IMR-90 (cell line): ENCODE measurements at regions not wholly inside any gene's neighbourhood (a gene's known extent, or its start where the extent isn't known, plus 50 kb on each side); places are given as distances from the start of the nearest gene placed in this dataset.

ENCODE experiments used
- ATAC-seq: fragments of 200-7000 bp; cut with Tn5 transposase; 2 replicates; pipeline ENCODE4 v1.9.1; 2020; ENCODE audit warnings: low read depth, mild to moderate bottlenecking, moderate library complexity
- BruUV-seq: library from RNA; stranded (reverse); fragments of 400-500 nt; replicated peaks from 2 replicates; lab custom pipeline; 2021; lab: Mats Ljungman, UMichigan
- CTCF ChIA-PET: fragments of 300-600 bp; formaldehyde crosslinking; extraction: SDS; loops from one replicate; lab custom pipeline; 2021; ENCODE audit warnings: antibody characterized with exemption; lab: Yijun Ruan, JAX
- POLR2A ChIA-PET: fragments of 300-600 bp; sonication (Branson Sonifier 250); formaldehyde crosslinking; loops from one replicate; lab custom pipeline; 2022; ENCODE audit warnings: antibody characterized with exemption; ENCODE audit not compliant: unreplicated experiment; lab: Charles Lee
- DNase-seq: peaks from one replicate; pipeline ENCODE4 v3.0.0; 2013
- H2AFZ ChIP-seq: replicated peaks from 2 replicates; pipeline ENCODE3; 2013; ENCODE audit warnings: low read length, mild to moderate bottlenecking; ENCODE audit not compliant: poor library complexity
- H2AK5ac ChIP-seq: 2 replicates; pipeline ENCODE4 v1.6.1; 2013; ENCODE audit warnings: low read depth, low read length, inconsistent platforms
- H2AK9ac ChIP-seq: replicated peaks from 2 replicates; pipeline ENCODE3; 2013; ENCODE audit warnings: mild to moderate bottlenecking, low read depth, low read length, moderate library complexity; ENCODE audit not compliant: poor library complexity
- H2BK120ac ChIP-seq: 2 replicates; pipeline ENCODE4 v1.6.1; 2013; ENCODE audit warnings: low read depth, low read length, inconsistent platforms
- H2BK15ac ChIP-seq: 3 replicates; pipeline ENCODE4 v1.6.1; 2013; ENCODE audit warnings: low read depth, low read length, inconsistent platforms
- H2BK20ac ChIP-seq: 2 replicates; pipeline ENCODE4 v1.6.1; 2013; ENCODE audit warnings: low read depth, mild to moderate bottlenecking, inconsistent platforms, low read length, moderate library complexity
- H2BK5ac ChIP-seq: 2 replicates; pipeline ENCODE4 v1.6.1; 2013; ENCODE audit warnings: mild to moderate bottlenecking, low read depth, low read length, inconsistent platforms; ENCODE audit not compliant: poor library complexity, severe bottlenecking
- H3K14ac ChIP-seq: replicated peaks from 2 replicates; pipeline ENCODE4 v1.6.1; 2013; ENCODE audit warnings: low read depth, low read length, inconsistent platforms
- H3K18ac ChIP-seq: 2 replicates; pipeline ENCODE4 v1.6.1; 2013; ENCODE audit warnings: low read depth, low read length, control low read depth
- H3K23ac ChIP-seq: 2 replicates; pipeline ENCODE4 v1.6.1; 2013; ENCODE audit warnings: low read depth, low read length, inconsistent platforms
- H3K27ac ChIP-seq: 2 replicates; pipeline ENCODE4 v1.5.1; 2013; ENCODE audit warnings: mild to moderate bottlenecking, control low read depth, low read length; ENCODE audit not compliant: insufficient read depth
- H3K27me3 ChIP-seq: 2 replicates; pipeline ENCODE4 v1.6.1; 2013; ENCODE audit warnings: low read length; ENCODE audit not compliant: control insufficient read depth, insufficient read depth
- H3K36me3 ChIP-seq: 2 replicates; pipeline ENCODE4 v1.6.1; 2013; ENCODE audit warnings: low read length, mixed read lengths; ENCODE audit not compliant: control insufficient read depth, insufficient read depth
- H3K4ac ChIP-seq: 2 replicates; pipeline ENCODE4 v1.6.1; 2013; ENCODE audit warnings: low read depth, low read length, inconsistent platforms
- H3K4me1 ChIP-seq: 2 replicates; pipeline ENCODE4 v1.6.1; 2013; ENCODE audit warnings: low read length, mixed read lengths; ENCODE audit not compliant: control insufficient read depth, insufficient read depth
- H3K4me2 ChIP-seq: 2 replicates; pipeline ENCODE4 v1.6.1; 2013; ENCODE audit warnings: low read depth, mild to moderate bottlenecking, control low read depth, low read length, moderate library complexity
- H3K4me3 ChIP-seq: 2 replicates; pipeline ENCODE4 v1.5.1; 2013; ENCODE audit warnings: low read depth, mild to moderate bottlenecking, control low read depth, low read length, moderate library complexity; ENCODE audit not compliant: insufficient read depth
- H3K56ac ChIP-seq: 2 replicates; pipeline ENCODE4 v1.6.1; 2013; ENCODE audit warnings: low read length, inconsistent platforms; ENCODE audit not compliant: insufficient read depth; ENCODE audit errors: extremely low read depth
- H3K79me1 ChIP-seq, 2 experiments: 2 replicates each; pipeline ENCODE4 v1.6.1; 2013; ENCODE audit warnings: low read length in 2 of 2, inconsistent platforms in 1 of 2, low read depth in 1 of 2
- H3K9ac ChIP-seq: 2 replicates; pipeline ENCODE4 v1.6.1; 2013; ENCODE audit warnings: low read depth, low read length, control low read depth
- H3K9me1 ChIP-seq: 2 replicates; pipeline ENCODE4 v1.6.1; 2013; ENCODE audit warnings: low read length, inconsistent platforms; ENCODE audit not compliant: insufficient read depth
- H3K9me3 ChIP-seq: 2 replicates; pipeline ENCODE4 v1.6.1; 2013; ENCODE audit warnings: low read length; ENCODE audit not compliant: control insufficient read depth, insufficient read depth
- H4K20me1 ChIP-seq: 2 replicates; pipeline ENCODE4 v1.6.1; 2013; ENCODE audit warnings: low read length, inconsistent platforms; ENCODE audit not compliant: insufficient read depth
- H4K5ac ChIP-seq: 2 replicates; pipeline ENCODE4 v1.6.1; 2013; ENCODE audit warnings: mild to moderate bottlenecking, low read depth, low read length, control low read depth
- H4K8ac ChIP-seq, 2 experiments: 2 replicates each; pipeline ENCODE4 v1.6.1; 2013; ENCODE audit warnings: low read depth in 2 of 2, low read length in 2 of 2, control low read depth in 1 of 2, inconsistent platforms in 1 of 2
- H4K91ac ChIP-seq: 2 replicates; pipeline ENCODE4 v1.6.1; 2013; ENCODE audit warnings: low read depth, low read length, inconsistent platforms; ENCODE audit not compliant: insufficient read depth
- CEBPB ChIP-seq: IDR thresholded peaks from 2 replicates; pipeline ENCODE4 v1.6.1; 2012; ENCODE audit warnings: low read depth, low read length, improper control_type of control experiment
- CHD1 ChIP-seq: IDR thresholded peaks from 2 replicates; pipeline ENCODE4 v1.6.1; 2012; ENCODE audit warnings: low read depth, low read length, improper control_type of control experiment
- FOS ChIP-seq: fragments of 150-350 bp; IDR thresholded peaks from 2 replicates; pipeline ENCODE4 v1.6.1; 2016; ENCODE audit warnings: low read depth, low read length
- MAFK ChIP-seq: IDR thresholded peaks from 2 replicates; pipeline ENCODE4 v1.6.1; 2012; ENCODE audit warnings: low read depth, low read length, improper control_type of control experiment
- MAZ ChIP-seq: IDR thresholded peaks from 2 replicates; pipeline ENCODE4 v1.6.1; 2012; ENCODE audit warnings: low read depth, mild to moderate bottlenecking, low read length, improper control_type of control experiment, moderate library complexity, borderline replicate concordance
- MXI1 ChIP-seq: IDR thresholded peaks from 2 replicates; pipeline ENCODE4 v1.6.1; 2012; ENCODE audit warnings: low read depth, mild to moderate bottlenecking, low read length, moderate library complexity, borderline replicate concordance
- NFE2L2 ChIP-seq: fragments of 150-350 bp; IDR thresholded peaks from 2 replicates; pipeline ENCODE4 v1.6.1; 2016; ENCODE audit warnings: low read depth, mild to moderate bottlenecking, low read length
- POLR2A ChIP-seq: IDR thresholded peaks from 2 replicates; pipeline ENCODE4 v1.6.1; 2012; ENCODE audit warnings: mild to moderate bottlenecking, low read depth, low read length
- RAD21 ChIP-seq: IDR thresholded peaks from 2 replicates; pipeline ENCODE4 v1.6.1; 2012; ENCODE audit warnings: low read length, improper control_type of control experiment
- RCOR1 ChIP-seq: IDR thresholded peaks from 2 replicates; pipeline ENCODE4 v1.6.1; 2012; ENCODE audit warnings: mild to moderate bottlenecking, low read length, improper control_type of control experiment; ENCODE audit not compliant: insufficient replicate concordance
- RFX5 ChIP-seq: IDR thresholded peaks from 2 replicates; pipeline ENCODE4 v1.8.0; 2012; ENCODE audit warnings: low read depth, mild to moderate bottlenecking, low read length, moderate library complexity
- SMC3 ChIP-seq: fragments of 150-350 bp; IDR thresholded peaks from 2 replicates; pipeline ENCODE4 v1.6.1; 2016; ENCODE audit warnings: low read depth, mild to moderate bottlenecking, antibody characterized with exemption, low read length, moderate library complexity
- USF2 ChIP-seq: fragments of 150-350 bp; IDR thresholded peaks from 2 replicates; pipeline ENCODE4 v1.6.1; 2017; ENCODE audit warnings: mild to moderate bottlenecking, antibody characterized with exemption, low read length, low read depth
- dilution Hi-C: fragments of 300-500 bp; cut with HindIII; formaldehyde crosslinking; loops from one replicate; pipeline ENCODE4 v1.14.3; 2018; ENCODE audit warnings: low sequenced_read_pairs; ENCODE audit not compliant: unreplicated experiment
- in situ Hi-C: fragments of 300-500 bp; cut with MboI; formaldehyde crosslinking; loops from 3 replicates; pipeline ENCODE4 v1.14.3; 2019; ENCODE audit warnings: low sequenced_read_pairs, inconsistent platforms, mixed read lengths
- intact Hi-C: fragments of 100-400 bp; cut with micrococcal nuclease; formaldehyde crosslinking; loops from 2 replicates; pipeline ENCODE4 v1.10.0; 2022
- TF ChIP-seq, protein P1 (sequence below): conservative IDR thresholded peaks from 2 replicates; pipeline ENCODE4 v1.5.1; 2012; ENCODE audit warnings: mild to moderate bottlenecking, low read depth, low read length, improper control_type of control experiment
- TF ChIP-seq, protein P2 (sequence below): fragments of 150-350 bp; IDR thresholded peaks from 2 replicates; pipeline ENCODE4 v1.6.1; 2016; ENCODE audit warnings: low read depth, mild to moderate bottlenecking, low read length, moderate library complexity, borderline replicate concordance

GRCh38 chr6:81857812-81858211 is 105.3 kb upstream of the TENT5A start:
- BruUV-seq = no TSS peak
- H3K56ac ChIP-seq = no peak overlapping the region
- H4K91ac ChIP-seq = no peak overlapping the region
- DNase-seq = no peak
- no peak overlapping the region for H2AFZ ChIP-seq
- no peak overlapping the region for H3K18ac ChIP-seq
- 0 out of 2 replicates have a peak overlapping the region, but pooled peaks have one; percentile 28 for H3K14ac ChIP-seq
- H2BK120ac ChIP-seq = no peak overlapping the region
- no peak overlapping the region for H2AK9ac ChIP-seq
- intact Hi-C loops = no loop called here
- ChIA-PET POLR2A (no interaction called here), CTCF (no interaction called here)
- no peak overlapping the region for H3K4ac ChIP-seq
- no peak overlapping the region for H3K4me2 ChIP-seq
- ATAC-seq = no peak
- in situ Hi-C loops = no loop called here
- H3K4me3 ChIP-seq = no peak overlapping the region
- H2BK20ac ChIP-seq = no peak overlapping the region
- no peaks in the 10 kb centered on the region for H3K79me1 ChIP-seq
- no peak overlapping the region for H3K23ac ChIP-seq
- TF ChIP-seq RAD21 = no peak
- no peak for TF ChIP-seq MAZ
- TF ChIP-seq CHD1 = no peak
- no peak for TF ChIP-seq USF2
- no peak for TF ChIP-seq NFE2L2
- TF ChIP-seq FOS = no peak
- TF ChIP-seq, protein P1, sequence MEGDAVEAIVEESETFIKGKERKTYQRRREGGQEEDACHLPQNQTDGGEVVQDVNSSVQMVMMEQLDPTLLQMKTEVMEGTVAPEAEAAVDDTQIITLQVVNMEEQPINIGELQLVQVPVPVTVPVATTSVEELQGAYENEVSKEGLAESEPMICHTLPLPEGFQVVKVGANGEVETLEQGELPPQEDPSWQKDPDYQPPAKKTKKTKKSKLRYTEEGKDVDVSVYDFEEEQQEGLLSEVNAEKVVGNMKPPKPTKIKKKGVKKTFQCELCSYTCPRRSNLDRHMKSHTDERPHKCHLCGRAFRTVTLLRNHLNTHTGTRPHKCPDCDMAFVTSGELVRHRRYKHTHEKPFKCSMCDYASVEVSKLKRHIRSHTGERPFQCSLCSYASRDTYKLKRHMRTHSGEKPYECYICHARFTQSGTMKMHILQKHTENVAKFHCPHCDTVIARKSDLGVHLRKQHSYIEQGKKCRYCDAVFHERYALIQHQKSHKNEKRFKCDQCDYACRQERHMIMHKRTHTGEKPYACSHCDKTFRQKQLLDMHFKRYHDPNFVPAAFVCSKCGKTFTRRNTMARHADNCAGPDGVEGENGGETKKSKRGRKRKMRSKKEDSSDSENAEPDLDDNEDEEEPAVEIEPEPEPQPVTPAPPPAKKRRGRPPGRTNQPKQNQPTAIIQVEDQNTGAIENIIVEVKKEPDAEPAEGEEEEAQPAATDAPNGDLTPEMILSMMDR = no peak
- TF ChIP-seq RCOR1 = no peak
- no peak for TF ChIP-seq MXI1
- no peak for TF ChIP-seq CEBPB
- no peak for TF ChIP-seq RFX5
- no peak for TF ChIP-seq SMC3
- TF ChIP-seq POLR2A = no peak
- no peak for TF ChIP-seq MAFK
- TF ChIP-seq, protein P2, sequence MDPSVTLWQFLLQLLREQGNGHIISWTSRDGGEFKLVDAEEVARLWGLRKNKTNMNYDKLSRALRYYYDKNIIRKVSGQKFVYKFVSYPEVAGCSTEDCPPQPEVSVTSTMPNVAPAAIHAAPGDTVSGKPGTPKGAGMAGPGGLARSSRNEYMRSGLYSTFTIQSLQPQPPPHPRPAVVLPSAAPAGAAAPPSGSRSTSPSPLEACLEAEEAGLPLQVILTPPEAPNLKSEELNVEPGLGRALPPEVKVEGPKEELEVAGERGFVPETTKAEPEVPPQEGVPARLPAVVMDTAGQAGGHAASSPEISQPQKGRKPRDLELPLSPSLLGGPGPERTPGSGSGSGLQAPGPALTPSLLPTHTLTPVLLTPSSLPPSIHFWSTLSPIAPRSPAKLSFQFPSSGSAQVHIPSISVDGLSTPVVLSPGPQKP = no peak
- no peak overlapping the region for H4K8ac ChIP-seq
- H3K27ac ChIP-seq = no peak overlapping the region
- H3K36me3 ChIP-seq = no peaks in the 10 kb centered on the region
- no peaks in the 10 kb centered on the region for H3K9me1 ChIP-seq
- no peak overlapping the region for H2BK5ac ChIP-seq
- no peak overlapping the region for H2BK15ac ChIP-seq
- dilution Hi-C loops = no loop called here
- no peaks in the 10 kb centered on the region for H4K20me1 ChIP-seq
- no peaks in the 10 kb centered on the region for H3K4me1 ChIP-seq
- H4K5ac ChIP-seq = no peak overlapping the region
- no peak overlapping the region for H2AK5ac ChIP-seq
- H3K9me3 ChIP-seq = no peaks in the 10 kb centered on the region
- no peaks in the 10 kb centered on the region for H3K27me3 ChIP-seq
- no peak overlapping the region for H3K9ac ChIP-seq
